Testis (tissue), 2 donors: ENCODE measurements at regions not wholly inside any gene's neighbourhood (a gene's known extent, or its start where the extent isn't known, plus 50 kb on each side); places are given as distances from the start of the nearest gene placed in this dataset.

Source experiments
- CTCF ChIP-seq, 3 experiments: fragments of 450-650 bp in 2 of 3; fragments of 200-600 bp in 1 of 3; sonication (generic) in 1 of 3; IDR thresholded peaks; one replicate each; pipeline ENCODE4 v1.5.1; 2016 to 2019; ENCODE audit warnings: antibody characterized with exemption in 3 of 3, mild to moderate bottlenecking in 2 of 3, moderate library complexity in 1 of 3
- POLR2A ChIP-seq: fragments of 450-650 bp; IDR thresholded peaks from one replicate; pipeline ENCODE4 v1.6.1; 2017; ENCODE audit warnings: antibody characterized with exemption, mild to moderate bottlenecking, moderate library complexity

DNA sequence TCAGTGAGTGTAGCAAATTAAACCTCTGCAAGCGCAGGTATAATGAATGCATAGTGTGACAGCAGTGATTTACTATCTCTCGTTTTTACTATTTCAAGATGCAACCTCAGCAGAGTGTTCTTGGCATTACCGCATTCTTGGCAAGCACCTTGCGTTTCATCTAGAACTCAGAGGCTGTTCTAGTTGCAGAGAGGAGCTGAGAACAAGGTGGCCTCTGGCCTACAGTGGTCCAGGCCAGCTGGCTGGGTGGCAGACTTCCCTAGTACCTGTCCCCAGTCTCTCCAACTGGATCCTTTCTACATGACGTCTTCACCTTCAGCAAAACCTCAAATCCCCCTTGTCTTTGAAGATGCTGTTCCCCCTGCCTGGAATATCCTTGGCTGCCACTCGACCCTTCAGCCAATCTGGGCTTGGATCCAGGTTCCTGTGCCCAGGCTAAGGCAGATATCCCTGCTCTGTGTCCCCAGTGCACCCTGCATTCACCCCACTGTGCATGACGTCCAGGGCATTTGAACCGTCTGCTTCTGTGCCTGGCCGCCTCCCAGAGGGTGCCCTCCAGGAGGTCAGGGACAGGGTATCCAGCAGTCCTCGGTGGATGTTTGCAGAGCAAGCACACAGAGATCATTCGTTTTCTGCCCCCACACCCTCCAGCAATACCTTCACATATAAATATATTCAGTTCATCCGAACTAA, 120.4 kb upstream of the CPEB4 start:
- TF ChIP-seq CTCF (IDR thresholded peaks at IDR 0.05): no peak
- no peak for TF ChIP-seq POLR2A
